Gastrocnemius medialis (tissue), 4 donors: ENCODE measurements at regions not wholly inside any gene's neighbourhood (a gene's known extent, or its start where the extent isn't known, plus 50 kb on each side); places are given as distances from the start of the nearest gene placed in this dataset.

Source experiments
- ATAC-seq, 2 donors: fragments of 150-250 bp; one replicate each; pipeline ENCODE4 v1.9.1; 2016
- DNase-seq, 2 donors: peaks; one replicate each; pipeline ENCODE4 v3.0.0-alpha.2; 2019
- H3K27ac ChIP-seq, 4 donors: fragments of 200-600 bp; sonication (generic); 1 replicate in 1 of 4; 2 replicates in 3 of 4; pipeline ENCODE4 v1.5.1; 2016 to 2018; ENCODE audit warnings: mild to moderate bottlenecking in 2 of 4, moderate library complexity in 1 of 4
- H3K27me3 ChIP-seq, 3 donors: fragments of 200-600 bp; sonication (generic) in 2 of 3; 1 replicate in 1 of 3; 2 replicates in 2 of 3; pipeline versions ENCODE4 v1.5.1 to v1.6.0; 2016 to 2019; ENCODE audit warnings: mild to moderate bottlenecking in 1 of 3, moderate library complexity in 1 of 3
- H3K36me3 ChIP-seq, 2 donors: fragments of 200-600 bp; sonication (generic) in 1 of 2; one replicate each; pipeline ENCODE4 v1.5.1; 2017 to 2018
- H3K4me1 ChIP-seq, 2 donors: fragments of 200-600 bp; sonication (generic) in 1 of 2; one replicate each; pipeline ENCODE4 v1.5.1; 2016 to 2017; ENCODE audit warnings: mild to moderate bottlenecking in 2 of 2
- H3K4me3 ChIP-seq, 4 donors: fragments of 200-600 bp; sonication (generic) in 3 of 4; 1 replicate in 1 of 4; 2 replicates in 3 of 4; pipeline ENCODE4 v1.5.1; 2016 to 2019; ENCODE audit warnings: mild to moderate bottlenecking in 2 of 4
- H3K9me3 ChIP-seq, 3 donors: fragments of 200-600 bp; sonication (generic) in 2 of 3; 1 replicate in 1 of 3; 2 replicates in 2 of 3; pipeline ENCODE4 v1.5.1; 2016 to 2019
- CTCF ChIP-seq, 5 experiments: fragments of 450-650 bp in 3 of 5; fragments of 200-600 bp in 2 of 5; sonication (generic) in 2 of 5; IDR thresholded peaks in 4 of 5; conservative IDR thresholded peaks in 1 of 5; 1 replicate in 4 of 5; 2 replicates in 1 of 5; pipeline ENCODE4 v1.5.1; 2016 to 2019; ENCODE audit warnings: antibody characterized with exemption in 5 of 5, mild to moderate bottlenecking in 3 of 5, moderate library complexity in 3 of 5
- POLR2A ChIP-seq, 2 donors: fragments of 450-650 bp; IDR thresholded peaks; one replicate each; pipeline ENCODE4 v1.6.1; 2017; ENCODE audit warnings: antibody characterized with exemption in 2 of 2, mild to moderate bottlenecking in 2 of 2, moderate library complexity in 2 of 2
- in situ Hi-C, 4 donors: fragments of 200-750 bp; cut with MboI; loops; one replicate each; pipeline versions ENCODE4 v1.15.0 to v1.8.0; 2017; ENCODE audit warnings: low sequenced_read_pairs in 4 of 4
- intact Hi-C: fragments of 100-400 bp; cut with DNase I; formaldehyde crosslinking; loops from one replicate; pipeline ENCODE4 v1.15.1; 2023; ENCODE audit warnings: low total_unique reads

GRCh38 chr1:181344091-181344490 is 139.2 kb upstream of the CACNA1E start:
- DNase-seq (no peak), ATAC-seq (no peak)
- Histone ChIP-seq H3K27ac (no peak overlapping the region), H3K27me3 (no peaks in the 10 kb centered on the region), H3K4me3 (no peak overlapping the region), H3K9me3 (no peaks in the 10 kb centered on the region), H3K4me1 (no peaks in the 10 kb centered on the region), H3K36me3 (no peaks in the 10 kb centered on the region)
- TF ChIP-seq POLR2A (IDR thresholded peaks at IDR 0.05) (no peak), CTCF (IDR thresholded peaks at IDR 0.05 in 4 of 5, conservative IDR thresholded peaks at IDR 0.05 in 1 of 5) (no peak)
- in situ Hi-C loops (no loop called here), intact Hi-C loops (no loop called here)

- H3K36me3 ChIP-seq: no peaks in the 10 kb centered on the region
- H3K4me1 ChIP-seq: no peaks in the 10 kb centered on the region
- no peak overlapping the region for H3K4me3 ChIP-seq
- intact Hi-C loops (no loop called here), in situ Hi-C loops (no loop called here)
- no peak for DNase-seq
- H3K27ac ChIP-seq: no peak overlapping the region
- no peak for ATAC-seq
- H3K9me3 ChIP-seq: no peaks in the 10 kb centered on the region
- TF ChIP-seq CTCF (IDR thresholded peaks at IDR 0.05 in 4 of 5, conservative IDR thresholded peaks at IDR 0.05 in 1 of 5) (no peak), POLR2A (IDR thresholded peaks at IDR 0.05) (no peak)
- no peaks in the 10 kb centered on the region for H3K27me3 ChIP-seq
Observed at GRCh38 chr1:181345146-181345545, 138.2 kb upstream of the CACNA1E start.

GRCh38 chr1:181347495-181348390 is 135.6 kb upstream of the CACNA1E start:
- H3K4me3 ChIP-seq: no peak overlapping the region
- in situ Hi-C loops: no loop called here
- no peaks in the 10 kb centered on the region for H3K27me3 ChIP-seq
- ATAC-seq: no peak
- no peaks in the 10 kb centered on the region for H3K36me3 ChIP-seq
- DNase-seq: no peak
- TF ChIP-seq POLR2A (IDR thresholded peaks at IDR 0.05) (no peak), CTCF (IDR thresholded peaks at IDR 0.05 in 4 of 5, conservative IDR thresholded peaks at IDR 0.05 in 1 of 5) (no peak)
- no peaks in the 10 kb centered on the region for H3K9me3 ChIP-seq
- intact Hi-C loops: no loop called here
- H3K27ac ChIP-seq: no peak overlapping the region
- no peaks in the 10 kb centered on the region for H3K4me1 ChIP-seq

- Histone ChIP-seq H3K36me3 (no peaks in the 10 kb centered on the region), H3K27me3 (no peaks in the 10 kb centered on the region), H3K9me3 (no peaks in the 10 kb centered on the region), H3K4me1 (no peaks in the 10 kb centered on the region), H3K4me3 (no peak overlapping the region), H3K27ac (no peak overlapping the region)
- ATAC-seq (no peak), DNase-seq (no peak)
- in situ Hi-C loops: no loop called here
- no peak for TF ChIP-seq CTCF (IDR thresholded peaks at IDR 0.05 in 4 of 5, conservative IDR thresholded peaks at IDR 0.05 in 1 of 5)
- TF ChIP-seq POLR2A (IDR thresholded peaks at IDR 0.05): no peak
- intact Hi-C loops: no loop called here
Observed at GRCh38 chr1:181349512-181349911, 133.8 kb upstream of the CACNA1E start.
